ENCODE measurements at regions not wholly inside any gene's neighbourhood (a gene's known extent, or its start where the extent isn't known, plus 50 kb on each side); places are given as distances from the start of the nearest gene placed in this dataset.

GRCh38 chr10:130459851-130460490 is 323.8 kb downstream of the GLRX3 start:
- TF ChIP-seq CTCF (IDR thresholded peaks at IDR 0.05; ENCODE audit: low read depth, low read length) (no peak), EZH2phosphoT487 (IDR thresholded peaks at IDR 0.05; ENCODE audit: low read depth) (no peak)

Measured in OCI-LY3 (cell line).